Duodenal mucosa (tissue), 2 donors: ENCODE measurements at regions not wholly inside any gene's neighbourhood (a gene's known extent, or its start where the extent isn't known, plus 50 kb on each side); places are given as distances from the start of the nearest gene placed in this dataset.

Experiments
- H3K27ac ChIP-seq: one replicate; pipeline ENCODE4 v1.7.0; 2013; ENCODE audit warnings: low read depth, low read length
- H3K27me3 ChIP-seq, 2 donors: one replicate each; pipeline ENCODE4 v1.7.0; 2013; ENCODE audit warnings: low read length in 2 of 2, control low read depth in 1 of 2; ENCODE audit not compliant: insufficient read depth in 2 of 2, control insufficient read depth in 1 of 2
- H3K36me3 ChIP-seq, 2 donors: one replicate each; pipeline ENCODE4 v1.7.0; 2013; ENCODE audit warnings: low read length in 2 of 2, control low read depth in 1 of 2; ENCODE audit not compliant: insufficient read depth in 2 of 2, control insufficient read depth in 1 of 2
- H3K4me1 ChIP-seq, 2 donors: one replicate each; pipeline ENCODE4 v1.7.0; 2013; ENCODE audit warnings: low read length in 2 of 2, control low read depth in 1 of 2; ENCODE audit not compliant: insufficient read depth in 2 of 2, control insufficient read depth in 1 of 2
- H3K4me3 ChIP-seq, 2 donors: one replicate each; pipeline ENCODE4 v1.7.0; 2013; ENCODE audit warnings: low read length in 2 of 2, low read depth in 1 of 2
- H3K9ac ChIP-seq, 2 donors: one replicate each; pipeline ENCODE4 v1.7.0; 2013; ENCODE audit warnings: low read length in 2 of 2, low read depth in 1 of 2
- H3K9me3 ChIP-seq, 2 donors: one replicate each; pipeline ENCODE4 v1.7.0; 2013; ENCODE audit warnings: low read length in 2 of 2, control low read depth in 1 of 2; ENCODE audit not compliant: control insufficient read depth in 1 of 2

- no peak overlapping the region for H3K27ac ChIP-seq
Observed at GRCh38 chr9:87081503-87081902, 134.2 kb upstream of the GAS1 start.

DNA sequence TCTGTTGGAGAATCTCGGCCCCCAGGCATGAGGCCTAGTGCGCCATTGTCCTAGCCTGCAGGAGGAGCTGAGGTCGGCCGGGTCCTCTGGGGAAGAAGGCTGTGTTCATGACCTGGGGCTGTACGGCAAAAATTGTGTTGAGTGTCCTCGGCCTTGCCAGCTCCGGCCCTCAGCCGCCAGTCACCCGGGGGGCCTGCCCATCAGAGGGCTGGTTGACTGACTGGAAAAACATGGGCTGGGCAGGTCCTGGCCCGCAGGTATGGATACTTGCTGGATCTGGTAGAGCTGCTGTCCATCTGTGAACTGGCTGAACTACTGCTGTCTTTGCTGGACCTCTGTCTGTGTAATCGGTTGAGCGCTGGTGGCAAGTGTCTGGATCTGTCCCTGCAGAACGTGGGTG is 136.7 kb upstream of the GAS1 start:
- Histone ChIP-seq H3K36me3 (no peaks in the 10 kb centered on the region), H3K27me3 (no peaks in the 10 kb centered on the region), H3K9ac (no peak overlapping the region), H3K4me3 (no peak overlapping the region), H3K9me3 (no peaks in the 10 kb centered on the region), H3K27ac (no peak overlapping the region), H3K4me1 (no peaks in the 10 kb centered on the region)

More at GRCh38 chr9:87081503-87081902, 134.2 kb upstream of the GAS1 start:
- Histone ChIP-seq H3K9ac (no peak overlapping the region), H3K36me3 (no peaks in the 10 kb centered on the region), H3K9me3 (no peaks in the 10 kb centered on the region), H3K27me3 (no peaks in the 10 kb centered on the region), H3K4me3 (no peak overlapping the region), H3K4me1 (no peaks in the 10 kb centered on the region)

GRCh38 chr9:87084407-87084806 is 137.1 kb upstream of the GAS1 start:
- Histone ChIP-seq H3K36me3 (no peaks in the 10 kb centered on the region), H3K4me3 (no peak overlapping the region), H3K9ac (no peak overlapping the region), H3K27me3 (no peaks in the 10 kb centered on the region), H3K4me1 (no peaks in the 10 kb centered on the region), H3K27ac (no peak overlapping the region), H3K9me3 (no peaks in the 10 kb centered on the region)

- Histone ChIP-seq H3K4me3 (no peak overlapping the region), H3K9me3 (no peaks in the 10 kb centered on the region), H3K27ac (no peak overlapping the region), H3K4me1 (no peaks in the 10 kb centered on the region), H3K27me3 (no peaks in the 10 kb centered on the region), H3K36me3 (no peaks in the 10 kb centered on the region), H3K9ac (no peak overlapping the region)
Observed at GRCh38 chr9:87085073-87085472, 137.8 kb upstream of the GAS1 start.

DNA sequence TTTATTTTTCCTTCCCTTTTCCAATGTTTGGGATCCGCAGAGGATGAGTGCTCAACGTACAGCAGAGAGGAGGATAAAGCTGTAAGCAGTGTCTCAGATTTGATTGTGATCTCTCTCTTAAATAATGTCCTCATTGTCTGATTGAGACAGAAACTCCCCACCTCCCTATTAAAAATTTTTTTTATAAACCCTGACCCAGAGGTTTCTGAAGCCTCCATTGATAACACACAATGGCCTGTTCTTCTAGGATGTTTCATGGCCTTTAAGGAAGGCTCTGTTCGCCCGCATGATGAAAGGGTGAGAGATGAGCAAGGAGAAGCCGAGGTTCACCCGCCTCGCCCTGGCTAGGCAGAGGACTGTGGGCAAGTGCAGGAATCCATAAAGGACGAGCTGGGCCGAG is 138.2 kb upstream of the GAS1 start:
- H3K4me1 ChIP-seq, result no peaks in the 10 kb centered on the region
- H3K27ac ChIP-seq, result no peak overlapping the region
- H3K27me3 ChIP-seq, result no peaks in the 10 kb centered on the region
- H3K9me3 ChIP-seq, result no peaks in the 10 kb centered on the region
- no peaks in the 10 kb centered on the region for H3K36me3 ChIP-seq
- no peak overlapping the region for H3K4me3 ChIP-seq
- no peak overlapping the region for H3K9ac ChIP-seq

- Histone ChIP-seq H3K4me1 (no peaks in the 10 kb centered on the region), H3K4me3 (no peak overlapping the region), H3K36me3 (no peaks in the 10 kb centered on the region), H3K9ac (no peak overlapping the region), H3K27me3 (no peaks in the 10 kb centered on the region), H3K27ac (no peak overlapping the region), H3K9me3 (no peaks in the 10 kb centered on the region)
Observed at GRCh38 chr9:87086221-87086818, 139.0 kb upstream of the GAS1 start.

DNA sequence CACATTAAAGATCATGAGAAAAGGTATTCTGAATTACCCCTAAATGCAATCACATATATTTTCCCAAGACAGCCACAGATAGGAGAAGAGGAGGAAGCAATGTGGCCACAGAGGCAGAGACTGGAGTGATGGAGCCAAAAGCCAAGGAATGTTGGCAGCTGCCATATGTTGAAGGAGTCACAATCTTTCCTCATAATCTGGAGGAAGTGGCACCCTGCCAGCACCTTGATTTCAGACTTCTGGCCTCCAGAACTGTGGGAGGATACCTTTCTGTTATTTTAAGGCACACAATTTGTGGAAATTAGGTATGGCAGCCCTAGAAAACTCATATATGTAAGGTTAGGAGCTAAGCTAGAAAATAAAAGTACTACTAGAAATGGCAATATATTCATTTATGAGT is 139.9 kb upstream of the GAS1 start:
- no peaks in the 10 kb centered on the region for H3K9me3 ChIP-seq
- H3K27me3 ChIP-seq, result no peaks in the 10 kb centered on the region
- H3K4me3 ChIP-seq, result no peak overlapping the region
- no peak overlapping the region for H3K9ac ChIP-seq
- H3K27ac ChIP-seq, result no peak overlapping the region
- H3K4me1 ChIP-seq, result no peaks in the 10 kb centered on the region
- H3K36me3 ChIP-seq, result no peaks in the 10 kb centered on the region

GRCh38 chr9:87088192-87088591 is 140.9 kb upstream of the GAS1 start:
- Histone ChIP-seq H3K4me1 (no peaks in the 10 kb centered on the region), H3K27ac (no peak overlapping the region), H3K36me3 (no peaks in the 10 kb centered on the region), H3K9ac (no peak overlapping the region), H3K4me3 (no peak overlapping the region), H3K27me3 (no peaks in the 10 kb centered on the region), H3K9me3 (no peaks in the 10 kb centered on the region)

GRCh38 chr9:87088621-87089365 is 141.5 kb upstream of the GAS1 start:
- no peaks in the 10 kb centered on the region for H3K4me1 ChIP-seq
- H3K4me3 ChIP-seq, result no peak overlapping the region
- no peak overlapping the region for H3K9ac ChIP-seq
- H3K27me3 ChIP-seq, result no peaks in the 10 kb centered on the region
- no peaks in the 10 kb centered on the region for H3K36me3 ChIP-seq
- H3K27ac ChIP-seq, result no peak overlapping the region
- no peaks in the 10 kb centered on the region for H3K9me3 ChIP-seq

DNA sequence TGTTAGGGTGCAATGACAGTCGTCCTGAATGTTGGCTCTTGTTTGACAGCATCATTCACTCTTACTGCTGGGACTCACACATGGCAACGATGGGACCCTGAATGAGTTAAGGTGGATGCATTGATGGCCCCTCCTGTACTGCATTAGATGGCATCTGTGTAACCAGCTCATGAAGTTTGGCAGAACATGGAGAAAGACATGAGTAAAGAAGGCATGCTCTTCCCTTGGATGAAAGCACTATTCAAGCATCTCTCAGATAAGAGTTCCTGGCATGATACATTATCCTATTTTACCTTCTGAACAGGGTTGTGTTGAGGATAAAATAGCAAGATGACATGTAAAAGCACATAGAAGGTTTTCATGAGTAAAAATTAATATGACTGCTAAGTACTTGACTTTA is 142.2 kb upstream of the GAS1 start:
- Histone ChIP-seq H3K4me3 (no peak overlapping the region), H3K27ac (no peak overlapping the region), H3K36me3 (no peaks in the 10 kb centered on the region), H3K27me3 (no peaks in the 10 kb centered on the region), H3K9ac (no peak overlapping the region), H3K9me3 (no peaks in the 10 kb centered on the region), H3K4me1 (no peaks in the 10 kb centered on the region)
